GM12878 (cell line): ENCODE measurements at regions not wholly inside any gene's neighbourhood (a gene's known extent, or its start where the extent isn't known, plus 50 kb on each side); places are given as distances from the start of the nearest gene placed in this dataset.
"Not testable (repeated sequence)": the region's sequence is repeated elsewhere in the genome, so short reads cannot be mapped to it uniquely, and the experiment has no call there.

Source experiments
- ATF2 ChIP-seq: IDR thresholded peaks from 2 replicates; pipeline ENCODE4 v1.6.1; 2012; ENCODE audit warnings: low read length, inconsistent platforms
- CHD2 ChIP-seq: IDR thresholded peaks from 2 replicates; pipeline ENCODE4 v1.6.1; 2011; ENCODE audit warnings: low read depth, low read length, improper control_type of control experiment, borderline replicate concordance
- EZH2 ChIP-seq: IDR thresholded peaks from 2 replicates; pipeline ENCODE4 v1.6.1; 2012; ENCODE audit warnings: low read depth, mild to moderate bottlenecking, control low read depth, inconsistent platforms, low read length, borderline replicate concordance; ENCODE audit not compliant: control insufficient read depth
- TARDBP ChIP-seq: IDR thresholded peaks from 2 replicates; pipeline ENCODE4 v1.6.1; 2016; ENCODE audit warnings: borderline replicate concordance
- TF ChIP-seq, protein P1 (sequence below), 3 experiments: IDR thresholded peaks in 2 of 3; conservative IDR thresholded peaks in 1 of 3; 2 replicates each; pipeline ENCODE4 v1.5.1; 2011; ENCODE audit warnings: low read depth in 3 of 3, low read length in 3 of 3, mild to moderate bottlenecking in 3 of 3, control low read depth in 2 of 3, moderate library complexity in 2 of 3, inconsistent platforms in 1 of 3, mixed read lengths in 1 of 3; ENCODE audit not compliant: control insufficient read depth in 2 of 3, insufficient read depth in 1 of 3; ENCODE audit errors: extremely low read depth in 1 of 3

DNA sequence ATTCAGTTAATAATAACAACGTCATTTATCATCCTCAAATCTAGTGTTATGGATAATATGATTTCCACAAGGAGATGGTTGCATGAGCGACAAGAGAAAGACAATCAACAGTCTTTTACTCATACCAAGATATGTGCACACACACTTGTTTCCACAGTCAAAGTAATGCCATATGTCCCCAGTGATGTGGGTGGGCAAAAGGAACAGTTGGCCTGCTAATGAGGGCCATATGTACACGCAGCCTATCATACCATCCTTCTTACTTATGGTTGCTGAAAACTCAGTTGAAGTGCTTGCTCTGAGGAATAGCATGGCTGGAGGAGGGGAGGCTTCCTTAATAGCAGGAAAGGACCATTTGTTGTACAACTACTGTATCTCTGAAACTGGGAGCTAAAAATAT is 110.6 kb downstream of the XKR3 start:
- not testable (repeated sequence) for TF ChIP-seq ATF2, EZH2, CHD2, TARDBP
- TF ChIP-seq, protein P1, sequence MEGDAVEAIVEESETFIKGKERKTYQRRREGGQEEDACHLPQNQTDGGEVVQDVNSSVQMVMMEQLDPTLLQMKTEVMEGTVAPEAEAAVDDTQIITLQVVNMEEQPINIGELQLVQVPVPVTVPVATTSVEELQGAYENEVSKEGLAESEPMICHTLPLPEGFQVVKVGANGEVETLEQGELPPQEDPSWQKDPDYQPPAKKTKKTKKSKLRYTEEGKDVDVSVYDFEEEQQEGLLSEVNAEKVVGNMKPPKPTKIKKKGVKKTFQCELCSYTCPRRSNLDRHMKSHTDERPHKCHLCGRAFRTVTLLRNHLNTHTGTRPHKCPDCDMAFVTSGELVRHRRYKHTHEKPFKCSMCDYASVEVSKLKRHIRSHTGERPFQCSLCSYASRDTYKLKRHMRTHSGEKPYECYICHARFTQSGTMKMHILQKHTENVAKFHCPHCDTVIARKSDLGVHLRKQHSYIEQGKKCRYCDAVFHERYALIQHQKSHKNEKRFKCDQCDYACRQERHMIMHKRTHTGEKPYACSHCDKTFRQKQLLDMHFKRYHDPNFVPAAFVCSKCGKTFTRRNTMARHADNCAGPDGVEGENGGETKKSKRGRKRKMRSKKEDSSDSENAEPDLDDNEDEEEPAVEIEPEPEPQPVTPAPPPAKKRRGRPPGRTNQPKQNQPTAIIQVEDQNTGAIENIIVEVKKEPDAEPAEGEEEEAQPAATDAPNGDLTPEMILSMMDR (IDR thresholded peaks at IDR 0.05 in 2 of 3, conservative IDR thresholded peaks at IDR 0.05 in 1 of 3; ENCODE audit: control insufficient read depth in 2 of 3, extremely low read depth in 1 of 3, insufficient read depth in 1 of 3, low read depth in 3 of 3, low read length in 3 of 3) = not testable (repeated sequence)
